Suprapubic skin (tissue), 3 donors: ENCODE measurements at regions not wholly inside any gene's neighbourhood (a gene's known extent, or its start where the extent isn't known, plus 50 kb on each side); places are given as distances from the start of the nearest gene placed in this dataset.

ENCODE experiments used
- EP300 ChIP-seq: sonication (generic); formaldehyde crosslinking; IDR thresholded peaks from one replicate; pipeline ENCODE4 v1.6.1; 2017; ENCODE audit warnings: antibody characterized with exemption
- POLR2A ChIP-seq, 2 donors: fragments of 450-650 bp; IDR thresholded peaks; one replicate each; pipeline ENCODE4 v1.6.1; 2017; ENCODE audit warnings: antibody characterized with exemption in 2 of 2, mild to moderate bottlenecking in 2 of 2, moderate library complexity in 2 of 2
- TF ChIP-seq, protein P1 (sequence below), 2 donors: fragments of 200-600 bp in 1 of 2; fragments of 450-650 bp in 1 of 2; sonication (generic) in 1 of 2; IDR thresholded peaks; one replicate each; pipeline ENCODE4 v1.5.1; 2016 to 2019; ENCODE audit warnings: antibody characterized with exemption in 2 of 2, mild to moderate bottlenecking in 1 of 2, moderate library complexity in 1 of 2

DNA sequence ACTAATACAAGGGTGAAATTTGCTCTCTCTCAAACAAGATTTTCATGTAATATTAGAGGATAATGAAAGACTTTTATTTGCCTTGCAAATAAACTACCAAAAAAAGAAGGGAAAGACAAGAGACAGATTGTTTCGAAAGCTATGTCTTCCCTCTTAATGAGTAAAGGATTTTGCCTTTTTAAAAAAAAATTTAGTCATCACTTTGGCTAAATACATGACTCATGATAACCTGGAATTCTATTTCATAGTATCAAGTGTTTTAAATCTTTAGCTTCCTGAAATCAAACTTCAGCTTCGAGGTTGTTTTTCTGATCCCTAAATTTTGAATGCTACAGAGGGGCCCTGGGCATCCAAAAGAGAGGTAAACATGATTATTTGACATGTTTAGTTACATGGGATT is 144.4 kb downstream of the CCDC59 start:
- TF ChIP-seq, protein P1, sequence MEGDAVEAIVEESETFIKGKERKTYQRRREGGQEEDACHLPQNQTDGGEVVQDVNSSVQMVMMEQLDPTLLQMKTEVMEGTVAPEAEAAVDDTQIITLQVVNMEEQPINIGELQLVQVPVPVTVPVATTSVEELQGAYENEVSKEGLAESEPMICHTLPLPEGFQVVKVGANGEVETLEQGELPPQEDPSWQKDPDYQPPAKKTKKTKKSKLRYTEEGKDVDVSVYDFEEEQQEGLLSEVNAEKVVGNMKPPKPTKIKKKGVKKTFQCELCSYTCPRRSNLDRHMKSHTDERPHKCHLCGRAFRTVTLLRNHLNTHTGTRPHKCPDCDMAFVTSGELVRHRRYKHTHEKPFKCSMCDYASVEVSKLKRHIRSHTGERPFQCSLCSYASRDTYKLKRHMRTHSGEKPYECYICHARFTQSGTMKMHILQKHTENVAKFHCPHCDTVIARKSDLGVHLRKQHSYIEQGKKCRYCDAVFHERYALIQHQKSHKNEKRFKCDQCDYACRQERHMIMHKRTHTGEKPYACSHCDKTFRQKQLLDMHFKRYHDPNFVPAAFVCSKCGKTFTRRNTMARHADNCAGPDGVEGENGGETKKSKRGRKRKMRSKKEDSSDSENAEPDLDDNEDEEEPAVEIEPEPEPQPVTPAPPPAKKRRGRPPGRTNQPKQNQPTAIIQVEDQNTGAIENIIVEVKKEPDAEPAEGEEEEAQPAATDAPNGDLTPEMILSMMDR (IDR thresholded peaks at IDR 0.05): no peak
- no peak for TF ChIP-seq EP300
- TF ChIP-seq POLR2A (IDR thresholded peaks at IDR 0.05): no peak
